ENCODE measurements at regions not wholly inside any gene's neighbourhood (a gene's known extent, or its start where the extent isn't known, plus 50 kb on each side); places are given as distances from the start of the nearest gene placed in this dataset.
"Not testable (repeated sequence)": the region's sequence is repeated elsewhere in the genome, so short reads cannot be mapped to it uniquely, and the experiment has no call there.

DNA sequence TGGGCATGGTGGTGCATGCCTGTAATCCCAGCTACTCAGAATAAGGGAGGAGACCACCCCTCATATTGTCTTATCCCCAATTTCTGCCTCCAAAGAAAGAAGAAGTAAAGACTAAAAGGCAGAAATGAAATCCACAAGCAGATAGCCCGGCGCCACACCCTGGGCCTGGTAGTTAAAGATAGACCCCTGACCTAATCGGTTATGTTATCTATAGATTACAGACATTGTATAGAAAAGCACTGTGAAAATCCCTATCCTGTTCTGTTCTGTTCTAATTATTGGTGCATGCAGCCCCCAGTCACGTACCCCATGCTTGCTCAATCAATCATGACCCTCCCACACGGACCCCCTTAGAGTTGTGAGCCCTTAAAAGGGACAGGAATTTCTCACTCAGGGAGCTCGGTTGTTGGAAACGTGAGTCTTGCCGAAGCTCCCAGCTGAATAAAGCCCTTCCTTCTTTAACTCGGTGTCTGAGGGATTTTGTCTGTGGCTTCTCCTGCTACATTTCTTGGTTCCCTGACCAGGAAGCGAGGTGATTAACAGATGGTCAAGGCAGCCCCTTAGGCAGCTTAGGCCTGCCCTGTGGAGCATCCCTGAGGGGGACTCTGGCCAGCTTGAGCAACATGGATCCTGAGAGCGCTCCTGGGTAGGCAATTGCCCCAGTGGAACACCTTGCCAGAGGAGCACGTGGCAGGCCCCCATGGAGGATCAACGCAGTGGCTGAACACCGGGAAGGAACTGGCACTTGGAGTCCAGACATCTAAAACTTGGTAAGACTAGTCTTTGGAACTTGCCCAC is 188.7 kb upstream of the NDUFV2 start:
- not testable (repeated sequence) for DNase-seq

DNA sequence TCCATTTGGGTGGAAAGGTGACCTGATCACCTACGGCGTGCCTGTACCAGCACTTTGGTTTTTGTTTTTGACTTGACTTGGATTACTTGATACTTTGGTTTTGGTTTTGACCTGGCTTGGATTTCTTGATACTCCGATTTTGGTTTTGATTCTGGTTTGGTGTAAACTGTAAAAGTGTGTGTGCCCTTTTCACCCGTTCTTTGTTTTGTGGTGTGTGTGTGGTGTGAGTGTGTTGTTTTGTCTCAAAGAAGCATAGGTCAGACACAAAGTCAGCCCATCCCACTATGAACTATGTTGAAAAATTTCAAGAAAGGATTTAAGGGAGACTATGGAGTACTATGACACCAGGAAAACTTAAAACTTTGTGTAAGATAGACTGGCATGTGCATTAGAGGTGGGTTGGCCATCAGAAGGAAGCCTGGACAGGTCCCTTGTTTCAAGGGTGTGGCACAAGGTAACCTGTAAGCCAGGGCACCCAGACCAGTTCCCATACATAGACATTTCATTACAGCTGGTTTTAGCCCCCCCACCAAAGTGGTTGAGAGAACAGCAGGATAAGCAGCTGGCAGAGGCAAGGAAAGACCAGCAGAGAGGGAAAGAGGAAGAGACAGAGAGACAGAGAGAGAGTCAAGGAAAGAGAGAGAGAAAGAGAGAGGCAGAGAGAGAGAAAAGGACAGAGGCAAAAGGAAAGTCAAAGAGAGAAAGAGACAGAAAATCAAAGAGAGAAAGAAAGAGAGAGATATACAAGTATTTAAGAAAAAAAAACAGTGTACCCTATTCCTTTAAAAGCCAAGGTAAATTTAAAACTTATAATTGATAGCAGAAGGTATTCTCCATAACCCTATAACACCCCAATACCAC is 187.9 kb upstream of the NDUFV2 start:
- DNase-seq = not testable (repeated sequence)

DNA sequence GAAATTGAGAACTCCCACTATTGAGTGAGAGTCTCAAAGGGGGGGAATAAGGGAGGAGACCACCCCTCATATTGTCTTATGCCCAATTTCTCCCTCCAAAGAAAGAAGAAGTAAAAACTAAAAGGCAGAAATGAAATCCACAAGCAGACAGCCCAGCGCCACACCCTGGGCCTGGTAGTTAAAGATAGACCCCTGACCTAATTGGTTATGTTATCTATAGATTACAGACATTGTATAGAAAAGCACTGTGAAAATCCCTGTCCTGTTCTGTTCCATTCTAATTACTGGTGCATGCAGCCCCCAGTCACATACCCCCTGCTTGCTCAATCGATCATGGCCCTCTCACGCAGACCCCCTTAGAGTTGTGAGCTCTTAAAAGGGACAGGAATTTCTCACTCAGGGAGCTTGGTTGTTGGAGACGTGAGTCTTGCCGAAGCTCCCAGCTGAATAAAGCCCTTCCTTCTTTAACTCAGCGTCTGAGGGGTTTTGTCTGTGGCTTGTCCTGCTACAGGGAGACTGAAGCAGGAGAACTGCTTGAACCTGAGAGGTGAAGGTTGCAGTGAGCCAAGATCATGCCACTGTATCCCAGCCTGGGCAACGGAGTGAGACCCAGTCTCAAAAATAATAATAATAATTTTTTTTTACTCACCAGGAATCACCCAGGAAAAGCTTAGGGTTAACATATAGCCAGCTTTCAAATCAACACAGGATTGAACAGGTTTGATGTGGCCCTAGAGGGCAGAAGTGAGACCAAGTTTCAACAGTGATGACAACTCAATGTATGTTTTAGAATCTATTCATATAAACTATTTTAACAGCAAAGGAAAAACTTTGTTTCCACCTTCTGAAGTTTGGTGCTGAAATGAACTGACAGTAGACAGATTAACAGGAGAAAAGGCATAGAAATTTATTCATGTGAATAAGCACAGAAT is 181.4 kb upstream of the NDUFV2 start:
- not testable (repeated sequence) for DNase-seq

DNA sequence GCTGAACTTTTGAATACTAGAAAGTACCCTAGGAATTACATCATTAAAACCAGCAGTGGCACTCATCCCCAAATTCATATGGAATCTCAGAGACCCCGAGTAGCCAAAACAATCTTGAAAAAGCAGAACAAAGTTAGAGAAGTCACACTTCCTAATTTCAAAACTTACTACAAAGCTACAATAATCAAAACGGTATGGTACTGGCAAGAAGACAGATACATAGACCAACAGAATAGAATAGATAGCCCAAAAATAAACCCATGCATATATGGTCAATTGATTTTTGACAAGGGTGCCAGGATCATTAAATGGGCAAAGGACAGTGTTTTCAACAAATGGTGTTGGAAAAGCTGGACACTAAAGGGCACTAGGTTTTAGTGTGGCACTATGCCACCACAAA is 176.0 kb upstream of the NDUFV2 start:
- no peak for DNase-seq

DNA sequence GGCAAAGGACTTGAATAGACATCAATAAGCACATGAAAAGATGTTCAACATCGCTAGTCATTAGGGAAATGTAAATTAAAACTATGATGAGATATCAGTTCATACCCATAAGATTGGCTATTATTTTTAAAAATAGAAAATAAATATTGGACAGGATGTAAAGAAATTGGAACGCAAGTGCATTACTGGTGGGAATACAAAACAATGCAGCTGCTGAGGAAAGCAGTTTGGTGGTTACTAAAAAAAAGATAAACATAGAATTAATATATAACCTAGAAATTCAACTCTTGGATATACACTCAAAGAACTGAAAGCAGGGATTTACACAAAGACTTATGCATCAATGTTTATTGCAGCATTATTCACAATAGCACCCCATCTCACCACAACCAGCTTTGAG is 174.5 kb upstream of the NDUFV2 start:
- no peak for DNase-seq

DNA sequence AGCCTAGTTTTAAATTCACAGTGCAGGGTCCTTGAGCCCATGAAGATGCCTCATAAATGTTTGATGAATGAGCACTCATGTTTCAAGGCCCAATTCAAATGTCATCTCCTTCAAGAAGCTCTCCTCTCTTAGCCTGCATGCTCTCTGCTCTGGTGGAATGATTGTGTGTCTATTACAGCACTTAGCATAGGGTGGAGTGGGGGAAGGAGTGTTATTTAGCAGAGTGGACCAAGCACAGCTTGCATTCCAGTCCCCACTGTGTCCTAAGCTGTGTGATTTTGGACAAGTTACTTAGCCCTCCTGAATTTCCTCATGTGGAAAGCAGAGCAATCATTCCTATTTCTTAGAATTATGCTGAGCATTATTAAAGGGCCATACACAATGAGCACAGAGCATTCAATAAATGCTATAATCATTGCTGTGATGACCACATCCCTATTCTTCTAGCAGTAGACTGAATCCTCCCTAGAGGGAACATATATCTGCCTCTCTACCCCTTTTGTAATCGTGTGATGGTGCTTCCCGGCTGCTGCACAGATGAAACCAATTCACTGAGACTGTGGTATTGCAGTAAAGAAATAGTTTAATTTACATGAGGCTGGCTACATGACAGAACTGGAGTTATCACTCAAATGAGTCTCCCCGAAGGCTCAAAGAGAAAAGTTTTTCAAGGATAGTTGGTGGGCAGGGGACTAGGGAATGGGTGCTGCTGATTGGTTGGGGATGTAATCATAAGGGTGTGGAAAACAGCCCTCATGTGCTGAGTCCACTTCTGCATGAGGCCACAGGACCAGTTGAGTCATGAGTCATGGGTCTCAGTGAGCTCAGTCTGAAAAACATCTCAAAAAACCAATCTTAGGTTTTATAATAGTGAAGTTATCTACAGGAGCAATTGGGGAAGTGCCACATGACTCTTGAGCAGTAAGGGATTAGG is 173.4 kb upstream of the NDUFV2 start:
- no peak for DNase-seq

DNA sequence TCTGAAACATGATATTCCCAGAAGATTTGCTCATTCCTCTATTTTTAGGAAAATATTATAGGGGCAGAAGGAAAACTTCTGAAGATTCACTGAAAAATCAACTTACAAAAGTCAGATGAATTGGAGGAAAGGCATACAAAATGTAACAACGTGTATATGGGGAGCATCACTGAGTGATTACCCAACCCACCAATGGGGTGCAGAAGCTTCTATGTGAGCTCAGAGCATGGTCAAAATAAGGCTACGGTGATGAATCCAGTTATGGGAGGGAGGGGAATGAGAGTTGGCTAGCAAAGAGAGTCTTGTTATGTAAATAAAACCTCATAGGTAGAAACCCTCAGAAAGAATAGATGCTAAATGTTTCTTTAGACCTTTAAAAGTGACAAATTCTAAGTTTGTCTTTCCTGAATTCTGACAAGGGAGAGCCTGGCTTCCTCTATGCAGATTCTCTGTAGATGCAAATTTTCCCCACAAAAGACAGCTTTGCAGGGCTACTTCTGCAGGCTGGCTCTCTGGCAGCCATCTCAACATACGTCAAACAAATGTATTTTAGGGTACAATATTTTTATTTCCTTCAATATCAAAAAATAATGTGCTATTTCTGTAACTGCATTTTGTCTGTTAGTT is 171.4 kb upstream of the NDUFV2 start:
- DNase-seq = no peak

DNA sequence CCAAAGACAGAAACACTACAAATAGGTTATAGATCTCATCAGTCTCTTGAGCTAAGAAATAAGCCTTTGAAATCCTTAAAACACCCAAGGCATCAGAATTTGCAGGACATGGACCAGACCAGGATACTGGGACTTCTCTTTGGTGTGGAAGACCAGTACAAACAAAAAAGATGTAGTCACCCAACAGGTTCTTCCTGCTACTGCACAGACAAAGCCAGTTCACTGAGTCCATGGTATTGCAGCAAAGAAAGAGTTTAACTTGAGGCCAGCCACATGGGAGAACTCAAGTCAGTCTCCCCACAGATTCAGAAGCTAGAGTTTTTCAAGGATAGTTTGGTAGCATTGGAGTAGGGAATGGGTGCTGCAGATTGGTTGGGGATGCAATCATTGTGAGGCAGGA is 169.6 kb upstream of the NDUFV2 start:
- no peak for DNase-seq

DNA sequence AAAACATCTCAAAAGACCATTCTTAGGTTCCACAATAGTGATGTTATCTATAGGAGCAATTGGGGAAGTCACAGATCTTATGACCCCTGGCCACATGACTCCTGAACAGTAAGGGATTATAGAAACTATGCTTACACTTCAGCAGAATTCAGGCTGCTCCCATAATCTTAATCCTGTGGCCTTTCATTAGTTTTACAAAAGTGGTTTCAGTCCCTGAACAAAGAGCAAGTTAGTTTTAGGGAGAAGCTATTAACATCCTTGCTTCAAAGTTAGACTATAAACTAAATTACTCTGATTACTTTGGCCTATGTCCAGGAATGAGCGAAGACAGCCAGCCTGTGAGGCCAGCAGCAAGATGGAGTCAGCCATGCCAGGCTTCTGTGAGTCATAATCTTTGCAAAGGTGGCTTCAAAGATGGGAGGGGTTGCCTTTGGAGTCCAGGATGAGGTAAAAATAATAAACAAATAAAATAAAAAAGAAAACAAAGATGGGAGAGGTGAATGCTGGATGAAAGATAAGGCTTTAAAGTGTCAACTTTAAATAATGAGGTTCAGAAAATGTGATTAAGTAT is 168.7 kb upstream of the NDUFV2 start:
- no peak for DNase-seq

DNA sequence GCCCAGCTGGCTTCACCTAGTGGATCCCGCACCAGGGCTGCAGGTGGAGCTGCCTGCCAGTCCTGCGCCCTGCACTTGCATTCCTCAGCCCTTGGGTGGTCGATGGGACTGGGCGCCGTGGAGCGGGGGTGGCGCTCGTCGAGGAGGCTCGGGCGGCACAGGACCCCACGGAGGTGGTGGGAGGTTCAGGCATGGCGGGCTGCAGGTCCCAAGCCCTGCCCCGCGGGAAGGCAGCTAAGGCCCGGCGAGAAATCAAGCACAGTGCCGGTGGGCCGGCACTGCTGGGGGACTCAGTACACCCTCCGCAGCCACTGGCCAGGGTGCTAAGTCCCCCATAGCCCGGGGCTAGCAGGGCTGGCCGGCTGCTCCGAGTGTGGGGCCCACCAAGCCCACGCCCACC is 167.2 kb upstream of the NDUFV2 start:
- not testable (repeated sequence) for DNase-seq

DNA sequence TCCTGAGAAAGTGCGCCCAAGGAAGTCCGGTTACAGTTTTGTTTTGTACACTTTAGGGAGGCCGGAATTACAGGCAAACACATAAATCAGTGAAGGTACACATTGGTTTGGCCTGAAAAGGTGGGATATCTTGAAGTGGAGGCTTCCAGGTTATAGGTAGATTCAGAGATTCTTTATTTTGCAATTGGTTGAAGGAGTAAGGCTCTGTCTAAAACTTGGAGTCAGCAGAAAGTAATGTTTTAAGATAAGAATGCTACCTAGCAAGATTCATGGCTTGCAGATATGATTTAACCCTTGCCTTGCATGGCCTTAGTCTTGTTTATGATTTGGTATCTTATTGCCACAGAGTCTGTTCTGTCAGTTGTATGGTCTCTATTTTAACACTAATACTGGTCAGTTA is 165.9 kb upstream of the NDUFV2 start:
- no peak for DNase-seq

DNA sequence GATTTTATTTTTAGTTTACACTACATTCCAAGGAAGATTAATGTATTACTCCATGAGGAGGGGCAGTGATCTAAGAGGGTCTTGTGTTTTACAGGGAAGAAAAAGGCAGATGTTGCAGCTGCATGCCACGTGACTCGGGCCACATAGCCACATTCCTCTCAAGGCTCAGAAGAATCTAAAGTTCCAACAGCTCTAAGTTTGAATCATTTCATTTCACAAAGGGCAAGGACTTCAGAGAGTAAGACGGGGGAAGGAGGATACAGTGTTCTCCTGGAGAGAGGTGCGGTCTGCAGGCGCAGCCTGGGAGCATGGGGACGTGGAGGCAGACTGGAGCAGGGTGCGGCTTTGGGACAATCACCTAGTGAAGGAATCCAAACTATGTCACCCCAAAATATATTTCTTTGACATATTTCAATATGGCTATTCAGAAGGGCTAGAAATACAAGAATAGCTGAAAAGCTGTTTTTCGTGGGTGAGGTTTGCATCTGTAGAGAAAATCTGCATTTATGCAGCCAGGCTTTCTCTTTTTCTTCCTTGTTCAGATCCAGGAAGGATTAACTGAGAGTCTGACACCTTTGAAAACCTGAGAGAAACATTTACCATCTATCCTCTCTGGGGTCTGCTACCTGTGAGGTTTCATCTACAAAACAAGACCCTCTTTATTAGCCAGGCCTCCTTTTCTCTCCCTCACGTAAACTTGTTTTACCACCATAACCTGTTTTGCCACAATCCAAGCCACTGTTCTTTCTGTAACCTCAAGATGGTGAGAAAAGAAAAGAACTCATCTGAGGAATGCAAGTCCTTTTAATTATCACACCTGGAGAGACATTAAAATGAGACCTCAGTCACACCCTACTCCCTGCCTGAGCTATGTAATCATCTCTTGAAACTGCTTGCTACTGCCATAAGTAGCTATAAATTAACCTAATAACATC is 165.1 kb upstream of the NDUFV2 start:
- no peak for DNase-seq

DNA sequence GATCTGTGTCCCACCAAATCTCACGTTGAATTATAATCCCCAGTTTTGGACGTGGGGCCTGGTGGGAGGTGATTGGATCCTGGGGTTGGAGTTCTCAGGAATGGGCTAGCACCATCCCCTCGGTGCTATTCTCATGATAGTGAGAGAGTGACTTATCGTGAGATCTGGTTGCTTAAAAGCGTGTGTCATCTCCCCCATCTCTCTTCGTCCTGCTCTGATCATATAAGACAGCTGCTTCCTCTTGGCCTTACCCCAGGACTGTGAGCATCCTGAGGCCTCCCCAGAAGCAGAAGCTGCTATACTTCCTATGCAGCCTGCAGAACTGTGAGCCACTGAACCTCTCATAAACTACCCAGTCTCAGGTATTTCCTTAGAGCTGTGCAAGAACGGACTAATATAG is 163.7 kb upstream of the NDUFV2 start:
- no peak for DNase-seq

DNA sequence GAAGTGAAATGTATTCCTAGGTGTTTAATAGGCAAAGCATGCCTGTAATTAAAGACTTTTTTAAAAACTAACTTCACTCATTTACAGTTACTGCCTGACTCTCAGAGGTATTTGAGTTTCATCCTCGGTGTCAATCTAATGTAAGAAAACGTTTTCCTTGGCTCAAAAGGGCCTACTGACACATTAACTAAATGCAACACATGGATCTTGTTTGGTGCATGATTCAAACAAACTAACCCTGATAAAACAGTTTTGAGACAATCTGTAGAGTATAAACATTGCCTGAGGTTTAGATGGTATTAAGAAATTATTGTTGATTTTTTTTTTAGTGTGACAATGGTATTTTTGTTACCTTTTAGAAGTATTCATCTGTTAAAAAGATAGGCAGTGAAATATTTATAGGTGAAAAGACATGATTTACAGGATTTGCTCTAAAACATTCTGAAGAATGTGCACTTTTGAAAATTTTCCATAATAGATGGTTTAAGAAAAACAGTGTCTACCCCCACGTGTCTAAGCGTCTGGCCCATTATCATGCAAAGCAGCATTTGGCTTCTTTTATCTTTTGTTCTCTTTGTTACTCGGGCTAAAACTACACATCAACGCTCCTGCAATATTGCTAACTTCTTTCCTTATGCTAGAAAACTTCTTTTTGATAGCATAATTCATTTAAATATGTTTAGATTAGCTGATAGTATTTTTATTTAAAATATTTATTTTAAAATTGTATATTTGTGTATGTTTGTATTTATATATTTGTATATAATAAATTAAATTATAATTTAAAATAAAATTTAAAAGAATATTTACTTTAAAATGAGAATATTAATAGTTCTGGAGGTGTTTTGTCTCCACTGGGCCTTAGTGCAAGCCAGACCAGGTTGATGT is 160.2 kb upstream of the NDUFV2 start:
- DNase-seq = no peak

DNA sequence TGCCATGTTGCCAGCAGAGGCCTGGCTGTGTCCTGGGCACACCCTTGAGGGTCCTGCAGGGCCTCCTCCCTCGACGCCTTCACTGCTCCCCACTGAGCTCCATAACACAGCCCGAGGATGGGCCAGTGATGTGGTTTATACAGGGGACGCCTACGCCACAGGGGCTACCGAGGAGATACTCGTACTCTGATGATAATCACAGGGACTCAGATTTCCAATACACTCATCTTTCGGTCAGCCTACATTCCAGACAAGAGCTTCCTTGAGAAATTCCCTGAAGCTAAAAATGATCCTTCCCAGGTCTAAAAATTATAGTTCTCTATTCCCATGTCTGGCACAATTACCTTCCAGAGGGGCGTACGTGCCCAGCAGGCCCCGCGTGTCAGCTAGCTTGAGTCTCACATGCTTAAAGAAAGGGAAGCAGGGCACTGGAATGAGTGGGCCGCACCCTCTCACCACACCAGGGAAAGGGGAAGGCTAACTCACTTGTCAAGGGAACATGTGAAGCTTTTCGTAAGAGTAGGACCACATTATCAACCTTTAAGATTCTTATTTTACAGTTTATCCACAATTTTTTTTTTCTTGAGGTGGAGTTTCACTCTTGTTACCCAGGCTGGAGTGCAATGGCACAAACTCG is 159.5 kb upstream of the NDUFV2 start:
- DNase-seq = no peak

DNA sequence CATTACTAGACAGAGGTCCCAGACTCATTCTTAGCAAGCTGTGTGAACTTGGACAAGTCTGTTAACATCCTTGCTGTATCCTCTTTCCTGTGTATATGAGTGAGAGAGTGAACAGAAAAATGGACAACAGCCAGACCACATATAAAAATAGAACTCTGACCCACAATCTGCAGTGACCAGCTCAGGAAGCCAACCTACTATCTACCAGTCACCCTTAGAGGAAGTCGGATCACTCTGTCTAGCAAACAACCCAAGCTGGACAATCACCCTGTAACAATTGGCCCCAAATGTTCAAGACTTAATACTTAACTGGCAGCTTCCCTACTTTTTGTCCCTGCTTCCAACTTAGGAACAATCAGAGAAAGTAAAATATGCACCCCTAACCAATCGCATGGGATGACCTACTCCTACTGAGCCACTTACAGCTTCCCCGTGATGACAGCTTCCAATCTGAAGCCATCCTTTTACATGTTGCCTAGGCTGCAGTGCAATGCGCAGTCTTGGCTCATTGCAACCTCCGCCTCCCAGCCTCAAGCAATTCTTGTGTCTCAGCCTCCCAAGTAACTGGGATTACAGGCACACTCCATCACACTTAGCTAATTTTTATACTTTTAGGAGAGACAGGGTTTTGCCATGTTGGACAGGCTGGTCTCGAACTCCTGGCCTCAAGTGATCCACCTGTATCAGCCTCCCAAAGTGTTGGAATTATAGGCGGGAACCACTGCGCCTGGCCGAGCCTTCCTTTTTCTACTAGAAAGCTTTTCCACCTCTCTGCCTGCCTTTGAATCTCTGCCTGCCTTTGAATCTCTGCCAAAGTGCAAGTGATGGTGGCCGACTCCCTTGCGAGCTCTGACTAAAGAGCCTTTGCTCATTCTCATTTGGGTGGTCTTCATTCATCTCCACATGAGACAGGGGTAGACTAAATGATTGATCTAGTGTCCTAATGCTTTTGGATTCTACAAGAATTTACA is 158.3 kb upstream of the NDUFV2 start:
- DNase-seq = no peak

DNA sequence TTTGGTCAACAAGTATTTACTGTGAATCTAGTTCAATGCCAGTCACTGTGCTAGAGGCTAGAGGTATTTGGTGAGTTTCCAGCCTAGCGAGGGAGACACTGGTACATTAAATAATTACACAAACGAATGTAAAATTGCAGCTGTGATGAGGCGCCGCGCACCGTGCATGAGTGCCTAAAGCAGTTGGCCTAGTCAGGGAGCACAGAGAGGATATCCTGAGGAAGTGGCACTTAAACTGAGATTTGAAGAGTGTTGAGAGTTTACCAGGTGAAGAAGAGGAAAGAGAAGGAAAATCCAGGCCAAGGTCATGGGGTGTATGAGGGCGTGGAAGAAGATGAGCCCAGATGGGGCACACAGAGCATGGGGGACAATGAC is 157.6 kb upstream of the NDUFV2 start:
- DNase-seq = no peak

All from stimulated activated CD4-positive, alpha-beta T cell treated with anti-CD3 and anti-CD28 coated beads, Interleukin-4, amount 100 ng/mL, for 1 hour (primary cell).